Ovary (tissue), 7 donors: ENCODE measurements at regions not wholly inside any gene's neighbourhood (a gene's known extent, or its start where the extent isn't known, plus 50 kb on each side); places are given as distances from the start of the nearest gene placed in this dataset.

Experiments used
- DNase-seq, 5 donors: peaks; one replicate each; pipeline ENCODE4 v3.0.0-alpha.2; 2019 to 2020
- H3K27ac ChIP-seq, 2 donors: fragments of 200-600 bp; one replicate each; pipeline versions ENCODE4 v1.5.1 to v1.8.0; 2019 to 2022
- H3K27me3 ChIP-seq: fragments of 200-600 bp; one replicate; pipeline ENCODE4 v1.8.0; 2022
- H3K36me3 ChIP-seq: fragments of 200-600 bp; sonication (generic); one replicate; pipeline ENCODE4 v1.5.1; 2019
- H3K4me1 ChIP-seq: one replicate; pipeline ENCODE4 v1.8.1; 2013; ENCODE audit warnings: mild to moderate bottlenecking, moderate library complexity; ENCODE audit not compliant: insufficient read depth
- H3K4me3 ChIP-seq: fragments of 200-600 bp; sonication (generic); one replicate; pipeline ENCODE4 v1.5.1; 2017
- H3K9me3 ChIP-seq, 2 donors: fragments of 200-600 bp in 1 of 2; sonication (generic) in 1 of 2; one replicate each; pipeline versions ENCODE4 v1.5.1 to v1.8.1; 2013 to 2019; ENCODE audit warnings: mild to moderate bottlenecking in 1 of 2, moderate library complexity in 1 of 2
- EP300 ChIP-seq: sonication (generic); formaldehyde crosslinking; IDR thresholded peaks from one replicate; pipeline ENCODE4 v1.6.1; 2017; ENCODE audit warnings: antibody characterized with exemption
- POLR2A ChIP-seq: fragments of 450-650 bp; IDR thresholded peaks from one replicate; pipeline ENCODE4 v1.6.1; 2017; ENCODE audit warnings: antibody characterized with exemption, mild to moderate bottlenecking, moderate library complexity
- WGBS, 3 donors: extraction: QIAGEN DNeasy Blood & Tissue Kit in 1 of 3; methylation state at CpG; one replicate each; pipeline versions ENCODE4 v1.1.5 to v1.1.7; 2013 to 2017; 5-methylcytosine and 5-hydroxymethylcytosine counted together
- intact Hi-C, 4 donors: fragments of 100-400 bp; cut with DNase I; formaldehyde crosslinking; loops; one replicate each; pipeline versions ENCODE4 v1.11.0 to v1.15.1; 2022 to 2023
- TF ChIP-seq, protein P1 (sequence below), 3 donors: fragments of 450-650 bp in 2 of 3; fragments of 200-600 bp in 1 of 3; IDR thresholded peaks; one replicate each; pipeline versions ENCODE4 v1.5.1 to v1.8.0; 2016 to 2022; ENCODE audit warnings: antibody characterized with exemption in 3 of 3, mild to moderate bottlenecking in 1 of 3
- donor health status: DM: no; HTN: no; CAD: no; lungs with moderate emphysema.
- donor health status: DM: no; HTN: no; CAD: no.
- donor health status: Bipolar disorder and iron deficiency.
- donor health status: DM: no; HTN: no; CAD: no.
- donor health status: DM: yes; HTN: yes; CAD: no.

DNA sequence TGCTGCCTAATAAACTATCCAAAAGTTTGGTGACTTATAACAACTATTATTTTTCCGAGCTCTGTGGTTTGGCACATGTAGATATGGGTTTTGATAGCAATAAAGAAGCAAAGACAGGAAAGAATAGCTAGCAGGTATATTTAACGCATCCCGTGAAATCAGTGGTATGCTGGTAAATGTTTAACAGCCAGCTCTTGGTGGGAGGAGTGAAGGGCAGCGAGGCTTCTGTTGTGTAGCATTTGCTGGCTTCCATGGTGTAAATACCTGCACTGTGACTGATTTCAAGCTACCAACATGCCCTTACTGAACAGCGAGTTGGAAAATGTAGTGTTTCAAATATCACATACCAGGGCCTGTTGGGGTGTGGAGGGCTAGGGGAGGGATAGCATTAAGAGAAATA, 291.0 kb downstream of the PRDM2 start:
- H3K4me1 ChIP-seq = no peaks in the 10 kb centered on the region
- 60 to 80% (median 72%) methylated on average over 5 of the region's 5 CpGs for WGBS, 3 donors
- H3K36me3 ChIP-seq = no peaks in the 10 kb centered on the region
- no peak overlapping the region for H3K4me3 ChIP-seq
- H3K27ac ChIP-seq = no peak overlapping the region
- intact Hi-C loops = no loop called here
- H3K27me3 ChIP-seq = no peaks in the 10 kb centered on the region
- no peak for DNase-seq
- H3K9me3 ChIP-seq = no peaks in the 10 kb centered on the region
- TF ChIP-seq, protein P1, sequence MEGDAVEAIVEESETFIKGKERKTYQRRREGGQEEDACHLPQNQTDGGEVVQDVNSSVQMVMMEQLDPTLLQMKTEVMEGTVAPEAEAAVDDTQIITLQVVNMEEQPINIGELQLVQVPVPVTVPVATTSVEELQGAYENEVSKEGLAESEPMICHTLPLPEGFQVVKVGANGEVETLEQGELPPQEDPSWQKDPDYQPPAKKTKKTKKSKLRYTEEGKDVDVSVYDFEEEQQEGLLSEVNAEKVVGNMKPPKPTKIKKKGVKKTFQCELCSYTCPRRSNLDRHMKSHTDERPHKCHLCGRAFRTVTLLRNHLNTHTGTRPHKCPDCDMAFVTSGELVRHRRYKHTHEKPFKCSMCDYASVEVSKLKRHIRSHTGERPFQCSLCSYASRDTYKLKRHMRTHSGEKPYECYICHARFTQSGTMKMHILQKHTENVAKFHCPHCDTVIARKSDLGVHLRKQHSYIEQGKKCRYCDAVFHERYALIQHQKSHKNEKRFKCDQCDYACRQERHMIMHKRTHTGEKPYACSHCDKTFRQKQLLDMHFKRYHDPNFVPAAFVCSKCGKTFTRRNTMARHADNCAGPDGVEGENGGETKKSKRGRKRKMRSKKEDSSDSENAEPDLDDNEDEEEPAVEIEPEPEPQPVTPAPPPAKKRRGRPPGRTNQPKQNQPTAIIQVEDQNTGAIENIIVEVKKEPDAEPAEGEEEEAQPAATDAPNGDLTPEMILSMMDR (IDR thresholded peaks at IDR 0.05) = no peak
- TF ChIP-seq EP300 = no peak
- no peak for TF ChIP-seq POLR2A

DNA sequence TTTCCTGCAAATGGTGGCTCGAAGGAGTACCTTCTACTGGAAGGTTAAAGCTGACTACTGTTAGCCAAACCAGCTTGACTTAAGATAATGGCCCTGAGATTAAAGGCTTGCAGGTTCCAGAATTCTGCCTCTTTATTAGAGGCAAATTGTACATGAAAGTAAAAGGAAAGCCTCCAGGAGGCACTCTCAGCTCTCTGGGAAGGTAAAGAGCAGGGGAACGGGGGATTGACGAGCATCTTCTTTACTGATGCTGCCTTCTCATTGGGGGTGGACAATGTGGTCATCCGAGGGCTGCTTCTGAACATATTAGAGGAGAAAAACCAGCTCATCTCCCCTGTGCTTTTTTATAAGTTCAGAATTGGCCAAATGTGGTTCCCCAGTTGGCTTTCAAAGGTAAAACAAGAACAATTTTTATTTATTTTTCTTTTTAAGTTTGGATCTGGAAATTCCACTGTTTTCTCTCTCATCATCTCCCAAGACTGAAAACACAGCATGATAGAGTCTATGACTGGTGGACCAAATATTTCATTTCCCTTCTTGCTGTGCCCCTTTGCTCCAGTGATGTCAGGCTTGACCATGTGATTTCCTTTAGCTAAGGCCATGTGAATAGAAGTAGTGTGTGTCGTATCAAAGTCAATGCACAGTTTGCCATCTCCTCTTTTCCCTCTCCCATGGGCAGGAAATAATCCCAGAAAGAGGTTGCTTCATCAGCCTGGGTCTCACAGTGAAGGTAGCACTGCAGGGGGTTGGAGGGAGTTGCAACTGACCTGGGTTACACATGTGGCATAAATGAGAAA, 292.7 kb downstream of the PRDM2 start:
- intact Hi-C loops = no loop called here
- Histone ChIP-seq H3K4me3 (no peak overlapping the region), H3K9me3 (no peaks in the 10 kb centered on the region), H3K27me3 (no peaks in the 10 kb centered on the region), H3K36me3 (no peaks in the 10 kb centered on the region), H3K4me1 (no peaks in the 10 kb centered on the region), H3K27ac (no peak overlapping the region)
- WGBS, 3 donors = 34 to 59% (median 46%) methylated on average over 5 of the region's 5 CpGs
- TF ChIP-seq POLR2A = no peak
- no peak for TF ChIP-seq EP300
- TF ChIP-seq, protein P1 (IDR thresholded peaks at IDR 0.05) = no peak
- no peak for DNase-seq

DNA sequence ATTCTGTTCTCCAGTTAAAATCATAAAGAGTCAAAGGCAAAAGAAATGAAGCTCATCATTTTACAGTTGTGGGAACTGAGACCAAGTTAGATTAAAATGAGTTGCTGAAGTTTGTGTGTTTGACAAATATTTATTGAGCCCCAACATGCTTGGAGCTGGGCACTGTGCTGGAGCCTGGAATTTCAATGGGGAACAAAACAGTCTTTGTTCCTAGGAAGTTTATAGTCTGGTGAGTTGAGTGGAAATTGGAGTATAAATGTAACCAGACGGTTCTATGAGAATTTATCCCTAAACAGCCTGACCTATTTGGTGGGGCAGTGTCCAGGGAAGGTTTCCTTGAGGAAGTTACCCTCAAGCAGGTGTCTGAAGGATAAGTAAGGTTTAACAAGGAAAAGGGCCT, 294.4 kb downstream of the PRDM2 start:
- WGBS, 3 donors = 0 to 74% (median 74%) methylated on average over 1 of the region's 1 CpG

DNA sequence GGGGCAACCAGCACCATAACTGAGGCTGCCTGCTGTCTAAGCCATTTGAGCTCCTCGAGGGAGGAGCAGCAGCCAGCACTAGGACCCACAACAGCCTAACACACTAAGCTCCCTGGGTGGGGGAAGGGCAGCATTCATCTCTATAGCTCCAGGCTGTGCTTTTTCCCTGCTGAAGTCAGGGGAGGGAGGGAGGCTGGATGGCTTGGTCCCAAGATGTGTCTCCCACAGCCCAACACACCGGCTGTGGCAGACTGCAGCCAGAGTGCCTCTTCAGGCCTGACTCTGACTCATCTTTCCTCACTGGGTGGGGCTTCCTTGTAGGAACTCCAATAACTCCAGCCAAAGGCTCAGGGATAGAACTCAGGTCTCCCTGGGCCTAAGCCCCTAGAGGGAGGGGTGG, 296.3 kb downstream of the PRDM2 start:
- WGBS, 3 donors = 40 to 76% (median 74%) methylated on average over 2 of the region's 2 CpGs
- no peaks in the 10 kb centered on the region for H3K36me3 ChIP-seq
- H3K27ac ChIP-seq = no peak overlapping the region
- H3K4me3 ChIP-seq = no peak overlapping the region
- H3K4me1 ChIP-seq = no peaks in the 10 kb centered on the region
- no peaks in the 10 kb centered on the region for H3K9me3 ChIP-seq
- DNase-seq = no peak
- TF ChIP-seq POLR2A (no peak), EP300 (no peak)
- TF ChIP-seq, protein P1 (IDR thresholded peaks at IDR 0.05) = no peak
- intact Hi-C loops = no loop called here
- no peaks in the 10 kb centered on the region for H3K27me3 ChIP-seq

More for the DNA sequence above, 294.4 kb downstream of the PRDM2 start:
- Histone ChIP-seq H3K27me3 (no peaks in the 10 kb centered on the region), H3K9me3 (no peaks in the 10 kb centered on the region), H3K27ac (no peak overlapping the region), H3K4me3 (no peak overlapping the region), H3K36me3 (no peaks in the 10 kb centered on the region), H3K4me1 (no peaks in the 10 kb centered on the region)
- TF ChIP-seq, protein P1 (IDR thresholded peaks at IDR 0.05) = no peak
- TF ChIP-seq POLR2A (no peak), EP300 (no peak)
- intact Hi-C loops = no loop called here
- DNase-seq = no peak
